Ovary (tissue), 7 donors: ENCODE measurements at regions not wholly inside any gene's neighbourhood (a gene's known extent, or its start where the extent isn't known, plus 50 kb on each side); places are given as distances from the start of the nearest gene placed in this dataset.

Source experiments
- DNase-seq, 5 donors: peaks; one replicate each; pipeline ENCODE4 v3.0.0-alpha.2; 2019 to 2020
- H3K27ac ChIP-seq, 2 donors: fragments of 200-600 bp; one replicate each; pipeline versions ENCODE4 v1.5.1 to v1.8.0; 2019 to 2022
- H3K27me3 ChIP-seq: fragments of 200-600 bp; one replicate; pipeline ENCODE4 v1.8.0; 2022
- H3K36me3 ChIP-seq: fragments of 200-600 bp; sonication (generic); one replicate; pipeline ENCODE4 v1.5.1; 2019
- H3K4me1 ChIP-seq: one replicate; pipeline ENCODE4 v1.8.1; 2013; ENCODE audit warnings: mild to moderate bottlenecking, moderate library complexity; ENCODE audit not compliant: insufficient read depth
- H3K4me3 ChIP-seq: fragments of 200-600 bp; sonication (generic); one replicate; pipeline ENCODE4 v1.5.1; 2017
- H3K9me3 ChIP-seq, 2 donors: fragments of 200-600 bp in 1 of 2; sonication (generic) in 1 of 2; one replicate each; pipeline versions ENCODE4 v1.5.1 to v1.8.1; 2013 to 2019; ENCODE audit warnings: mild to moderate bottlenecking in 1 of 2, moderate library complexity in 1 of 2
- CTCF ChIP-seq, 3 donors: fragments of 450-650 bp in 2 of 3; fragments of 200-600 bp in 1 of 3; IDR thresholded peaks; one replicate each; pipeline versions ENCODE4 v1.5.1 to v1.8.0; 2016 to 2022; ENCODE audit warnings: antibody characterized with exemption in 3 of 3, mild to moderate bottlenecking in 1 of 3
- EP300 ChIP-seq: sonication (generic); formaldehyde crosslinking; IDR thresholded peaks from one replicate; pipeline ENCODE4 v1.6.1; 2017; ENCODE audit warnings: antibody characterized with exemption
- POLR2A ChIP-seq: fragments of 450-650 bp; IDR thresholded peaks from one replicate; pipeline ENCODE4 v1.6.1; 2017; ENCODE audit warnings: antibody characterized with exemption, mild to moderate bottlenecking, moderate library complexity
- WGBS, 3 donors: extraction: QIAGEN DNeasy Blood & Tissue Kit in 1 of 3; methylation state at CpG; one replicate each; pipeline versions ENCODE4 v1.1.5 to v1.1.7; 2013 to 2017; 5-methylcytosine and 5-hydroxymethylcytosine counted together
- intact Hi-C, 4 donors: fragments of 100-400 bp; cut with DNase I; formaldehyde crosslinking; loops; one replicate each; pipeline versions ENCODE4 v1.11.0 to v1.15.1; 2022 to 2023
- donor health status: DM: no; HTN: no; CAD: no; lungs with moderate emphysema.
- donor health status: DM: no; HTN: no; CAD: no.
- donor health status: Bipolar disorder and iron deficiency.
- donor health status: DM: no; HTN: no; CAD: no.
- donor health status: DM: yes; HTN: yes; CAD: no.

- H3K4me1 ChIP-seq: no peaks in the 10 kb centered on the region
- intact Hi-C loops: no loop called here
- 84% methylated on average over 9 of the region's 9 CpGs for WGBS, 3 donors
- TF ChIP-seq POLR2A: no peak
- no peak for TF ChIP-seq EP300
- TF ChIP-seq CTCF (IDR thresholded peaks at IDR 0.05): no peak
- no peaks in the 10 kb centered on the region for H3K36me3 ChIP-seq
- H3K9me3 ChIP-seq: no peaks in the 10 kb centered on the region
- H3K27me3 ChIP-seq: no peaks in the 10 kb centered on the region
- no peak for DNase-seq
- H3K27ac ChIP-seq: no peak overlapping the region
- no peak overlapping the region for H3K4me3 ChIP-seq
Measured at GRCh38 chr13:111906816-111907215, 160.1 kb upstream of the SOX1 start.

GRCh38 chr13:111907341-111907880, 159.5 kb upstream of the SOX1 start:
- Histone ChIP-seq H3K27me3 (no peaks in the 10 kb centered on the region), H3K27ac (no peak overlapping the region), H3K4me3 (no peak overlapping the region), H3K9me3 (no peaks in the 10 kb centered on the region), H3K36me3 (no peaks in the 10 kb centered on the region), H3K4me1 (no peaks in the 10 kb centered on the region)
- DNase-seq: no peak
- intact Hi-C loops: no loop called here
- TF ChIP-seq POLR2A: no peak
- TF ChIP-seq EP300: no peak
- no peak for TF ChIP-seq CTCF (IDR thresholded peaks at IDR 0.05)
- WGBS, 3 donors: 67 to 80% (median 72%) methylated on average over 5 of the region's 5 CpGs

GRCh38 chr13:111908361-111908760, 158.6 kb upstream of the SOX1 start:
- no peaks in the 10 kb centered on the region for H3K4me1 ChIP-seq
- no peaks in the 10 kb centered on the region for H3K36me3 ChIP-seq
- no peaks in the 10 kb centered on the region for H3K9me3 ChIP-seq
- TF ChIP-seq POLR2A (no peak), EP300 (no peak), CTCF (IDR thresholded peaks at IDR 0.05) (no peak)
- H3K27me3 ChIP-seq: no peaks in the 10 kb centered on the region
- 74 to 83% (median 83%) methylated on average over 13 of the region's 13 CpGs for WGBS, 3 donors
- H3K27ac ChIP-seq: no peak overlapping the region
- no peak overlapping the region for H3K4me3 ChIP-seq
- peak in 1 of 5 donors; percentile 9 for DNase-seq
- intact Hi-C loops: no loop called here

GRCh38 chr13:111908981-111909380, 158.0 kb upstream of the SOX1 start:
- Histone ChIP-seq H3K27me3 (no peaks in the 10 kb centered on the region), H3K9me3 (no peaks in the 10 kb centered on the region), H3K27ac (no peak overlapping the region), H3K4me3 (no peak overlapping the region), H3K4me1 (no peaks in the 10 kb centered on the region), H3K36me3 (no peaks in the 10 kb centered on the region)
- WGBS, 3 donors: 79 to 86% (median 86%) methylated on average over 8 of the region's 8 CpGs
- intact Hi-C loops: no loop called here
- peak in 1 of 5 donors; percentile 3 for DNase-seq
- TF ChIP-seq CTCF (IDR thresholded peaks at IDR 0.05): no peak
- no peak for TF ChIP-seq POLR2A
- TF ChIP-seq EP300: no peak
